MCF 10A (cell line): ENCODE measurements at regions not wholly inside any gene's neighbourhood (a gene's known extent, or its start where the extent isn't known, plus 50 kb on each side); places are given as distances from the start of the nearest gene placed in this dataset.
A peak's percentile ranks its signal among the peaks of the same experiment; 100 is the strongest.

Source experiments
- BruUV-seq: library from RNA; stranded (reverse); fragments of 400-500 nt; replicated peaks from 2 replicates; lab custom pipeline; 2021; lab: Mats Ljungman, UMichigan
- CTCF ChIA-PET: fragments of 300-600 bp; sonication (Branson Sonifier 250); formaldehyde crosslinking; extraction: SDS; loops from one replicate; lab custom pipeline; 2021; ENCODE audit warnings: antibody characterized with exemption, inconsistent platforms; lab: Yijun Ruan, JAX
- POLR2A ChIA-PET: fragments of 300-600, 350-650 bp; sonication (Branson Sonifier 250); formaldehyde crosslinking; extraction: SDS; loops from one replicate; lab custom pipeline; 2020; ENCODE audit warnings: antibody characterized with exemption, inconsistent platforms; lab: Yijun Ruan, JAX
- DNase-seq: peaks from one replicate; pipeline ENCODE4 v3.0.0-alpha.2; 2018; ENCODE audit not compliant: unreplicated experiment
- H3K27ac Mint-ChIP-seq: one replicate; pipeline ENCODE4 v1.8.0; 2022; ENCODE audit warnings: mild to moderate bottlenecking, low read depth, mixed read lengths; ENCODE audit not compliant: unreplicated experiment
- H3K27me3 Mint-ChIP-seq: one replicate; pipeline ENCODE4 v1.8.0; 2022; ENCODE audit warnings: mixed read lengths; ENCODE audit not compliant: insufficient read depth, unreplicated experiment
- H3K36me3 Mint-ChIP-seq: one replicate; pipeline ENCODE4 v1.8.0; 2022; ENCODE audit warnings: mild to moderate bottlenecking, moderate library complexity, mixed read lengths; ENCODE audit not compliant: insufficient read depth, unreplicated experiment
- H3K4me1 Mint-ChIP-seq: one replicate; pipeline ENCODE4 v1.8.0; 2022; ENCODE audit warnings: mixed read lengths; ENCODE audit not compliant: insufficient read depth, unreplicated experiment
- H3K4me3 Mint-ChIP-seq: one replicate; pipeline ENCODE4 v1.8.0; 2022; ENCODE audit warnings: mild to moderate bottlenecking, moderate library complexity, mixed read lengths; ENCODE audit not compliant: unreplicated experiment
- H3K9me3 Mint-ChIP-seq: one replicate; pipeline ENCODE4 v1.8.0; 2022; ENCODE audit warnings: mixed read lengths; ENCODE audit not compliant: unreplicated experiment
- intact Hi-C: fragments of 100-400 bp; cut with micrococcal nuclease; formaldehyde crosslinking; loops from 2 replicates; pipeline ENCODE4 v1.14.1; 2022
- TF ChIP-seq, protein P1 (sequence below): fragments of 200-600 bp; IDR thresholded peaks from one replicate; pipeline ENCODE4 v1.8.0; 2022; ENCODE audit warnings: antibody characterized with exemption, mild to moderate bottlenecking; ENCODE audit not compliant: unreplicated experiment

GRCh38 chr3:51620543-51620942 lies 50.5 kb upstream of the TEX264 start:
- no peak overlapping the region for H3K4me3 Mint-ChIP-seq
- DNase-seq, result no peak
- ChIA-PET CTCF (interaction anchor here (1.2 to 2.7 kb wide), 2 partner anchors 118 to 120 kb away, joined by 3 to 11 read pairs; partner anchors contain the start of gene DCAF1), POLR2A (interaction anchor here (1.2 kb wide), 1 partner anchor 121 kb away, joined by 6 read pairs; the partner anchor contains the start of gene DCAF1)
- peak overlapping the region; percentile 51 for H3K27ac Mint-ChIP-seq
- H3K9me3 Mint-ChIP-seq, result no peaks in the 10 kb centered on the region
- BruUV-seq, result no TSS peak
- TF ChIP-seq, protein P1, sequence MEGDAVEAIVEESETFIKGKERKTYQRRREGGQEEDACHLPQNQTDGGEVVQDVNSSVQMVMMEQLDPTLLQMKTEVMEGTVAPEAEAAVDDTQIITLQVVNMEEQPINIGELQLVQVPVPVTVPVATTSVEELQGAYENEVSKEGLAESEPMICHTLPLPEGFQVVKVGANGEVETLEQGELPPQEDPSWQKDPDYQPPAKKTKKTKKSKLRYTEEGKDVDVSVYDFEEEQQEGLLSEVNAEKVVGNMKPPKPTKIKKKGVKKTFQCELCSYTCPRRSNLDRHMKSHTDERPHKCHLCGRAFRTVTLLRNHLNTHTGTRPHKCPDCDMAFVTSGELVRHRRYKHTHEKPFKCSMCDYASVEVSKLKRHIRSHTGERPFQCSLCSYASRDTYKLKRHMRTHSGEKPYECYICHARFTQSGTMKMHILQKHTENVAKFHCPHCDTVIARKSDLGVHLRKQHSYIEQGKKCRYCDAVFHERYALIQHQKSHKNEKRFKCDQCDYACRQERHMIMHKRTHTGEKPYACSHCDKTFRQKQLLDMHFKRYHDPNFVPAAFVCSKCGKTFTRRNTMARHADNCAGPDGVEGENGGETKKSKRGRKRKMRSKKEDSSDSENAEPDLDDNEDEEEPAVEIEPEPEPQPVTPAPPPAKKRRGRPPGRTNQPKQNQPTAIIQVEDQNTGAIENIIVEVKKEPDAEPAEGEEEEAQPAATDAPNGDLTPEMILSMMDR, result no peak
- H3K4me1 Mint-ChIP-seq, result peaks cover 26% of the 10 kb centered on the region
- H3K36me3 Mint-ChIP-seq, result no peaks in the 10 kb centered on the region
- H3K27me3 Mint-ChIP-seq, result no peaks in the 10 kb centered on the region
- intact Hi-C loops, result no loop called here

GRCh38 chr3:51621091-51621892 lies 49.8 kb upstream of the TEX264 start:
- peaks cover 26% of the 10 kb centered on the region for H3K4me1 Mint-ChIP-seq
- no TSS peak for BruUV-seq
- TF ChIP-seq, protein P1, result no peak
- intact Hi-C loops, result no loop called here
- H3K4me3 Mint-ChIP-seq, result no peak overlapping the region
- ChIA-PET CTCF (interaction anchor here (2.7 kb wide), 1 partner anchor 120 kb away, joined by 11 read pairs; the partner anchor contains the start of gene DCAF1), POLR2A (interaction anchor here (0.9 to 1.2 kb wide), 2 partner anchors 9 to 121 kb away, joined by 3 to 6 read pairs; partner anchors contain the start of gene DCAF1)
- peak overlapping the region; percentile 25 for H3K27ac Mint-ChIP-seq
- H3K27me3 Mint-ChIP-seq, result no peaks in the 10 kb centered on the region
- no peaks in the 10 kb centered on the region for H3K9me3 Mint-ChIP-seq
- DNase-seq, result peak; percentile 44
- H3K36me3 Mint-ChIP-seq, result no peaks in the 10 kb centered on the region
